Skin of body (tissue), 1 donor: ENCODE measurements at regions not wholly inside any gene's neighbourhood (a gene's known extent, or its start where the extent isn't known, plus 50 kb on each side); places are given as distances from the start of the nearest gene placed in this dataset.
A peak's percentile ranks its signal among the peaks of the same experiment; 100 is the strongest.

Source experiments
- DNase-seq: peaks from one replicate; lab custom pipeline; 2025; lab: John Stamatoyannopoulos, UW

- peak; percentile 59 for DNase-seq
These were observed 709.1 kb downstream of the FAT4 start for GRCh38 chr4:126023896-126024295.

- DNase-seq, result no peak
These were observed 712.8 kb downstream of the FAT4 start for GRCh38 chr4:126027601-126028000.

GRCh38 chr4:126028876-126029275, 714.1 kb downstream of the FAT4 start:
- peak; percentile 16 for DNase-seq

GRCh38 chr4:126037231-126037630, 722.5 kb downstream of the FAT4 start:
- no peak for DNase-seq

GRCh38 chr4:126038502-126039144, 723.9 kb downstream of the FAT4 start:
- DNase-seq, result no peak

GRCh38 chr4:126046081-126046614, 731.4 kb downstream of the FAT4 start:
- no peak for DNase-seq

- DNase-seq, result no peak
These were observed 732.4 kb downstream of the FAT4 start for GRCh38 chr4:126047114-126047513.

- DNase-seq, result peak; percentile 98
These were observed 737.1 kb downstream of the FAT4 start for GRCh38 chr4:126051689-126052424.

- no peak for DNase-seq
These were observed 741.4 kb downstream of the FAT4 start for GRCh38 chr4:126056116-126056650.

- DNase-seq, result no peak
These were observed 742.6 kb downstream of the FAT4 start for GRCh38 chr4:126057371-126057770.

- DNase-seq, result no peak
These were observed 743.8 kb downstream of the FAT4 start for GRCh38 chr4:126058596-126058995.

- DNase-seq, result no peak
These were observed 746.9 kb downstream of the FAT4 start for GRCh38 chr4:126061655-126062054.

- no peak for DNase-seq
These were observed 750.3 kb downstream of the FAT4 start for GRCh38 chr4:126065016-126065415.

- DNase-seq, result peak; percentile 63
These were observed 756.9 kb downstream of the FAT4 start for GRCh38 chr4:126071346-126072333.

GRCh38 chr4:126081336-126081735, 766.6 kb downstream of the FAT4 start:
- DNase-seq, result no peak

GRCh38 chr4:126086041-126086440, 771.3 kb downstream of the FAT4 start:
- DNase-seq, result no peak

GRCh38 chr4:126087101-126087500, 772.3 kb downstream of the FAT4 start:
- DNase-seq, result peak; percentile 77

GRCh38 chr4:126097155-126097799, 782.5 kb downstream of the FAT4 start:
- no peak for DNase-seq

- DNase-seq, result no peak
These were observed 791.9 kb downstream of the FAT4 start for GRCh38 chr4:126106658-126107057.

- DNase-seq, result no peak
These were observed 795.1 kb downstream of the FAT4 start for GRCh38 chr4:126109836-126110235.

- no peak for DNase-seq
These were observed 798.3 kb downstream of the FAT4 start for GRCh38 chr4:126113058-126113457.
